GM23338 (cell line): ENCODE measurements at regions not wholly inside any gene's neighbourhood (a gene's known extent, or its start where the extent isn't known, plus 50 kb on each side); places are given as distances from the start of the nearest gene placed in this dataset.

ENCODE experiments used
- ATAC-seq: fragments of 200-7000 bp; cut with Tn5 transposase; 3 replicates; pipeline ENCODE4 v1.9.1; 2020
- DNase-seq: peaks from one replicate; pipeline ENCODE4 v3.0.0-alpha.2; 2015; ENCODE audit warnings: low spot score
- H2AFZ ChIP-seq: fragments of 200-600 bp; sonication (generic); 2 replicates; pipeline ENCODE4 v1.8.0; 2016; ENCODE audit warnings: antibody characterized with exemption, mild to moderate bottlenecking, moderate library complexity
- H3F3A ChIP-seq: fragments of 200-600 bp; sonication (generic); replicated peaks from 2 replicates; pipeline ENCODE4 v1.8.0; 2017; ENCODE audit warnings: antibody characterized with exemption, mixed run types, low read depth
- H3K27ac ChIP-seq: fragments of 200-600 bp; sonication (generic); 2 replicates; pipeline ENCODE4 v1.6.1; 2016; ENCODE audit warnings: low read depth
- H3K27me3 ChIP-seq: fragments of 200-600 bp; sonication (generic); 2 replicates; pipeline ENCODE4 v1.8.0; 2016; ENCODE audit warnings: mild to moderate bottlenecking, mixed run types, moderate library complexity; ENCODE audit not compliant: insufficient read depth
- H3K36me3 ChIP-seq: fragments of 200-600 bp; sonication (generic); 2 replicates; pipeline ENCODE4 v1.8.0; 2016; ENCODE audit warnings: mild to moderate bottlenecking; ENCODE audit not compliant: insufficient read depth
- H3K4me1 ChIP-seq: fragments of 200-600 bp; sonication (generic); 2 replicates; pipeline ENCODE4 v1.8.0; 2016; ENCODE audit warnings: mild to moderate bottlenecking, moderate library complexity; ENCODE audit not compliant: insufficient read depth
- H3K4me2 ChIP-seq: fragments of 200-600 bp; sonication (generic); 2 replicates; pipeline ENCODE4 v1.7.1; 2017; ENCODE audit warnings: mixed run types
- H3K4me3 ChIP-seq: fragments of 200-600 bp; sonication (generic); 2 replicates; pipeline ENCODE4 v1.6.1; 2016; ENCODE audit warnings: mixed run types
- H3K79me2 ChIP-seq: fragments of 200-600 bp; sonication (generic); replicated peaks from 2 replicates; pipeline ENCODE4 v1.8.0; 2017; ENCODE audit warnings: mild to moderate bottlenecking; ENCODE audit not compliant: insufficient read depth
- H3K9me2 ChIP-seq: fragments of 200-600 bp; sonication (generic); 2 replicates; pipeline ENCODE4 v1.8.0; 2017; ENCODE audit not compliant: insufficient read depth
- H4K20me1 ChIP-seq: fragments of 200-600 bp; sonication (generic); replicated peaks from 2 replicates; pipeline ENCODE4 v1.8.0; 2017; ENCODE audit warnings: mild to moderate bottlenecking; ENCODE audit not compliant: insufficient read depth
- H3K27ac Mint-ChIP-seq: 2 replicates; pipeline ENCODE4 v1.8.0; 2020; ENCODE audit warnings: inconsistent platforms, mild to moderate bottlenecking, moderate library complexity, mixed read lengths
- H3K27me3 Mint-ChIP-seq: 3 replicates; pipeline ENCODE4 v1.8.0; 2022; ENCODE audit warnings: low read depth, mild to moderate bottlenecking, moderate library complexity, mixed read lengths, inconsistent platforms; ENCODE audit not compliant: insufficient read depth, poor library complexity
- H3K36me3 Mint-ChIP-seq: 3 replicates; pipeline ENCODE4 v1.8.0; 2021; ENCODE audit warnings: low read depth, mild to moderate bottlenecking, inconsistent platforms, moderate library complexity, mixed read lengths
- H3K4me1 Mint-ChIP-seq: 3 replicates; pipeline ENCODE4 v1.8.0; 2020; ENCODE audit warnings: mild to moderate bottlenecking, inconsistent platforms, mixed read lengths
- H3K4me3 Mint-ChIP-seq: 3 replicates; pipeline ENCODE4 v1.8.0; 2021; ENCODE audit warnings: moderate library complexity, mild to moderate bottlenecking, inconsistent platforms, mixed read lengths
- H3K9me3 Mint-ChIP-seq: 3 replicates; pipeline ENCODE4 v1.8.0; 2020; ENCODE audit warnings: moderate library complexity, mild to moderate bottlenecking, inconsistent platforms, mixed read lengths
- NANOG ChIP-seq: IDR thresholded peaks from 2 replicates; pipeline ENCODE4 v1.6.1; 2016; ENCODE audit warnings: antibody characterized with exemption, borderline replicate concordance
- POLR2AphosphoS5 ChIP-seq: IDR thresholded peaks from 2 replicates; pipeline ENCODE4 v1.6.1; 2016; ENCODE audit warnings: antibody characterized with exemption, low read depth
- ZNF114 ChIP-seq: fragments of 250-450 bp; sonication (Bioruptor Pico); IDR thresholded peaks from 2 replicates; pipeline ENCODE4 v1.5.0; 2020; ENCODE audit warnings: mild to moderate bottlenecking, moderate library complexity
- TF ChIP-seq, protein P1 (sequence below): fragments of 250-450 bp; sonication (Bioruptor Pico); IDR thresholded peaks from 2 replicates; pipeline ENCODE4 v1.5.0; 2020; ENCODE audit warnings: mild to moderate bottlenecking, moderate library complexity
- TF ChIP-seq, protein P2 (sequence below): IDR thresholded peaks from one replicate; pipeline ENCODE4 v1.6.1; 2018; ENCODE audit warnings: antibody characterized with exemption; ENCODE audit not compliant: unreplicated experiment

DNA sequence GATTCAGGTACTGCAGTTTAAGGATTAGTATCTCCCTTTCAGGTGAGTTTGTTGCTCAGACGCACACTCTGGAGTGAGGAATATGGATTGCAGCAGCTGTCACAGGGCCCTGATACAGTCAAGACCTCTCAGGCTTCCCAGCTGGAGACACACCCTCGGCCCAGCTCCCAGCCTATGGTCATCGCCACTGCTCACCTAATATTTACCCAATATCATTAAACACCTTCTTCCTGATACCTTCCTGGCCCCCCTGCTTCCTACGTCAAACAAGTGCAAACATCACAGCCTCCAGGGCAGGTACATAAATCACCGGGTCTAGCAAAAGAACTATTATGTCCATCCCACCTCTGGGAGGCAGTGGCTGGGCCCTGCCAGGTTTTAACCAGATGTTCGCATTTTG lies 213.3 kb downstream of the MN1 start (continued):
- TF ChIP-seq, protein P1, sequence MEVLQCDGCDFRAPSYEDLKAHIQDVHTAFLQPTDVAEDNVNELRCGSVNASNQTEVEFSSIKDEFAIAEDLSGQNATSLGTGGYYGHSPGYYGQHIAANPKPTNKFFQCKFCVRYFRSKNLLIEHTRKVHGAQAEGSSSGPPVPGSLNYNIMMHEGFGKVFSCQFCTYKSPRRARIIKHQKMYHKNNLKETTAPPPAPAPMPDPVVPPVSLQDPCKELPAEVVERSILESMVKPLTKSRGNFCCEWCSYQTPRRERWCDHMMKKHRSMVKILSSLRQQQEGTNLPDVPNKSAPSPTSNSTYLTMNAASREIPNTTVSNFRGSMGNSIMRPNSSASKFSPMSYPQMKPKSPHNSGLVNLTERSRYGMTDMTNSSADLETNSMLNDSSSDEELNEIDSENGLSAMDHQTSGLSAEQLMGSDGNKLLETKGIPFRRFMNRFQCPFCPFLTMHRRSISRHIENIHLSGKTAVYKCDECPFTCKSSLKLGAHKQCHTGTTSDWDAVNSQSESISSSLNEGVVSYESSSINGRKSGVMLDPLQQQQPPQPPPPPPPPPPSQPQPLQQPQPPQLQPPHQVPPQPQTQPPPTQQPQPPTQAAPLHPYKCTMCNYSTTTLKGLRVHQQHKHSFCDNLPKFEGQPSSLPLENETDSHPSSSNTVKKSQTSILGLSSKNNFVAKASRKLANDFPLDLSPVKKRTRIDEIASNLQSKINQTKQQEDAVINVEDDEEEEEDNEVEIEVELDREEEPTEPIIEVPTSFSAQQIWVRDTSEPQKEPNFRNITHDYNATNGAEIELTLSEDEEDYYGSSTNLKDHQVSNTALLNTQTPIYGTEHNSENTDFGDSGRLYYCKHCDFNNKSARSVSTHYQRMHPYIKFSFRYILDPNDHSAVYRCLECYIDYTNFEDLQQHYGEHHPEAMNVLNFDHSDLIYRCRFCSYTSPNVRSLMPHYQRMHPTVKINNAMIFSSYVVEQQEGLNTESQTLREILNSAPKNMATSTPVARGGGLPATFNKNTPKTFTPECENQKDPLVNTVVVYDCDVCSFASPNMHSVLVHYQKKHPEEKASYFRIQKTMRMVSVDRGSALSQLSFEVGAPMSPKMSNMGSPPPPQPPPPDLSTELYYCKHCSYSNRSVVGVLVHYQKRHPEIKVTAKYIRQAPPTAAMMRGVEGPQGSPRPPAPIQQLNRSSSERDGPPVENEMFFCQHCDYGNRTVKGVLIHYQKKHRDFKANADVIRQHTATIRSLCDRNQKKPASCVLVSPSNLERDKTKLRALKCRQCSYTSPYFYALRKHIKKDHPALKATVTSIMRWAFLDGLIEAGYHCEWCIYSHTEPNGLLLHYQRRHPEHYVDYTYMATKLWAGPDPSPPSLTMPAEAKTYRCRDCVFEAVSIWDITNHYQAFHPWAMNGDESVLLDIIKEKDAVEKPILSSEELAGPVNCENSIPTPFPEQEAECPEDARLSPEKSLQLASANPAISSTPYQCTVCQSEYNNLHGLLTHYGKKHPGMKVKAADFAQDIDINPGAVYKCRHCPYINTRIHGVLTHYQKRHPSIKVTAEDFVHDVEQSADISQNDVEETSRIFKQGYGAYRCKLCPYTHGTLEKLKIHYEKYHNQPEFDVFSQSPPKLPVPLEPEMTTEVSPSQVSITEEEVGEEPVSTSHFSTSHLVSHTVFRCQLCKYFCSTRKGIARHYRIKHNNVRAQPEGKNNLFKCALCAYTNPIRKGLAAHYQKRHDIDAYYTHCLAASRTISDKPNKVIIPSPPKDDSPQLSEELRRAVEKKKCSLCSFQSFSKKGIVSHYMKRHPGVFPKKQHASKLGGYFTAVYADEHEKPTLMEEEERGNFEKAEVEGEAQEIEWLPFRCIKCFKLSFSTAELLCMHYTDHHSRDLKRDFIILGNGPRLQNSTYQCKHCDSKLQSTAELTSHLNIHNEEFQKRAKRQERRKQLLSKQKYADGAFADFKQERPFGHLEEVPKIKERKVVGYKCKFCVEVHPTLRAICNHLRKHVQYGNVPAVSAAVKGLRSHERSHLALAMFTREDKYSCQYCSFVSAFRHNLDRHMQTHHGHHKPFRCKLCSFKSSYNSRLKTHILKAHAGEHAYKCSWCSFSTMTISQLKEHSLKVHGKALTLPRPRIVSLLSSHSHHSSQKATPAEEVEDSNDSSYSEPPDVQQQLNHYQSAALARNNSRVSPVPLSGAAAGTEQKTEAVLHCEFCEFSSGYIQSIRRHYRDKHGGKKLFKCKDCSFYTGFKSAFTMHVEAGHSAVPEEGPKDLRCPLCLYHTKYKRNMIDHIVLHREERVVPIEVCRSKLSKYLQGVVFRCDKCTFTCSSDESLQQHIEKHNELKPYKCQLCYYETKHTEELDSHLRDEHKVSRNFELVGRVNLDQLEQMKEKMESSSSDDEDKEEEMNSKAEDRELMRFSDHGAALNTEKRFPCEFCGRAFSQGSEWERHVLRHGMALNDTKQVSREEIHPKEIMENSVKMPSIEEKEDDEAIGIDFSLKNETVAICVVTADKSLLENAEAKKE = no peak

DNA sequence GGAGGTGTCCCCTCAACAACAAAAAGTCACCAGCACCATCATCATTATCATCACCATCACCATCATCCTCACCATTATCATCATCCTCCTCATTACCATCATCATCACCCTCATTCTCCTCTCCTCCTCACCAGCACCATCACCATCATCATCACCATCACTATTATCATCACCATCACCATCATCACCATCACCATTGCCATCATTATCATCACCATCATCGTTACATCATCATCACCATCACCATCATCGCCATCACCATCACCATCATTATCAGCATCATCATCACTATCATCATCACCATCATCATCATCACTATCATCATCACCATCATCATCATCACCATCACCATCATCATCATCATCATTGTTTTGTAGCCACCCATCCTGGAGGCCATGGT lies 212.6 kb downstream of the MN1 start:
- Histone ChIP-seq H3K4me3 (no peak overlapping the region), H2AFZ (no peak overlapping the region), H3K36me3 (no peaks in the 10 kb centered on the region), H3K79me2 (no peaks in the 10 kb centered on the region), H3K9me2 (peaks cover 2% of the 10 kb centered on the region; the same call in 1 of the 2 replicates), H3K27ac (no peak overlapping the region), H3F3A (no peaks in the 10 kb centered on the region), H3K4me1 (no peaks in the 10 kb centered on the region), H4K20me1 (no peaks in the 10 kb centered on the region), H3K27me3 (no peaks in the 10 kb centered on the region), H3K4me2 (no peak overlapping the region)
- Mint-ChIP-seq H3K9me3 (no peaks in the 10 kb centered on the region; the same call in 2 of the 3 replicates), H3K36me3 (no peaks in the 10 kb centered on the region), H3K27me3 (peaks cover 6% of the 10 kb centered on the region), H3K4me3 (no peak overlapping the region), H3K4me1 (no peaks in the 10 kb centered on the region), H3K27ac (no peak overlapping the region)
- ATAC-seq = no peak
- no peak for DNase-seq
- TF ChIP-seq, protein P2, sequence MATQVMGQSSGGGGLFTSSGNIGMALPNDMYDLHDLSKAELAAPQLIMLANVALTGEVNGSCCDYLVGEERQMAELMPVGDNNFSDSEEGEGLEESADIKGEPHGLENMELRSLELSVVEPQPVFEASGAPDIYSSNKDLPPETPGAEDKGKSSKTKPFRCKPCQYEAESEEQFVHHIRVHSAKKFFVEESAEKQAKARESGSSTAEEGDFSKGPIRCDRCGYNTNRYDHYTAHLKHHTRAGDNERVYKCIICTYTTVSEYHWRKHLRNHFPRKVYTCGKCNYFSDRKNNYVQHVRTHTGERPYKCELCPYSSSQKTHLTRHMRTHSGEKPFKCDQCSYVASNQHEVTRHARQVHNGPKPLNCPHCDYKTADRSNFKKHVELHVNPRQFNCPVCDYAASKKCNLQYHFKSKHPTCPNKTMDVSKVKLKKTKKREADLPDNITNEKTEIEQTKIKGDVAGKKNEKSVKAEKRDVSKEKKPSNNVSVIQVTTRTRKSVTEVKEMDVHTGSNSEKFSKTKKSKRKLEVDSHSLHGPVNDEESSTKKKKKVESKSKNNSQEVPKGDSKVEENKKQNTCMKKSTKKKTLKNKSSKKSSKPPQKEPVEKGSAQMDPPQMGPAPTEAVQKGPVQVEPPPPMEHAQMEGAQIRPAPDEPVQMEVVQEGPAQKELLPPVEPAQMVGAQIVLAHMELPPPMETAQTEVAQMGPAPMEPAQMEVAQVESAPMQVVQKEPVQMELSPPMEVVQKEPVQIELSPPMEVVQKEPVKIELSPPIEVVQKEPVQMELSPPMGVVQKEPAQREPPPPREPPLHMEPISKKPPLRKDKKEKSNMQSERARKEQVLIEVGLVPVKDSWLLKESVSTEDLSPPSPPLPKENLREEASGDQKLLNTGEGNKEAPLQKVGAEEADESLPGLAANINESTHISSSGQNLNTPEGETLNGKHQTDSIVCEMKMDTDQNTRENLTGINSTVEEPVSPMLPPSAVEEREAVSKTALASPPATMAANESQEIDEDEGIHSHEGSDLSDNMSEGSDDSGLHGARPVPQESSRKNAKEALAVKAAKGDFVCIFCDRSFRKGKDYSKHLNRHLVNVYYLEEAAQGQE = no peak
- TF ChIP-seq, protein P1 = no peak
- TF ChIP-seq POLR2AphosphoS5 (no peak), ZNF114 (no peak), NANOG (no peak)
